Adipocyte (in vitro differentiated cells): ENCODE measurements at regions not wholly inside any gene's neighbourhood (a gene's known extent, or its start where the extent isn't known, plus 50 kb on each side); places are given as distances from the start of the nearest gene placed in this dataset.
"Not testable (repeated sequence)": the region's sequence is repeated elsewhere in the genome, so short reads cannot be mapped to it uniquely, and the experiment has no call there.

Source experiments
- DNase-seq: peaks from one replicate; pipeline ENCODE4 v3.0.0-alpha.2; 2015; ENCODE audit warnings: low read depth
- H3K27me3 ChIP-seq: replicated peaks from 2 replicates; pipeline ENCODE4 v1.7.0; 2013; ENCODE audit warnings: mild to moderate bottlenecking, low read length, moderate library complexity; ENCODE audit not compliant: control insufficient read depth, insufficient read depth
- H3K36me3 ChIP-seq: 2 replicates; pipeline ENCODE4 v1.7.0; 2013; ENCODE audit warnings: low read length, mild to moderate bottlenecking, moderate library complexity; ENCODE audit not compliant: control insufficient read depth, insufficient read depth, severe bottlenecking
- H3K4me1 ChIP-seq: 2 replicates; pipeline ENCODE4 v1.7.0; 2013; ENCODE audit warnings: mild to moderate bottlenecking, low read length, moderate library complexity; ENCODE audit not compliant: control insufficient read depth, insufficient read depth
- H3K4me3 ChIP-seq: 2 replicates; pipeline ENCODE4 v1.7.0; 2013; ENCODE audit warnings: mild to moderate bottlenecking, low read length, moderate library complexity
- H3K9ac ChIP-seq: 2 replicates; pipeline ENCODE4 v1.7.0; 2013; ENCODE audit warnings: mild to moderate bottlenecking, low read length, moderate library complexity
- H3K9me3 ChIP-seq: 2 replicates; pipeline ENCODE4 v1.7.0; 2013; ENCODE audit warnings: mild to moderate bottlenecking, low read length, moderate library complexity; ENCODE audit not compliant: control insufficient read depth

DNA sequence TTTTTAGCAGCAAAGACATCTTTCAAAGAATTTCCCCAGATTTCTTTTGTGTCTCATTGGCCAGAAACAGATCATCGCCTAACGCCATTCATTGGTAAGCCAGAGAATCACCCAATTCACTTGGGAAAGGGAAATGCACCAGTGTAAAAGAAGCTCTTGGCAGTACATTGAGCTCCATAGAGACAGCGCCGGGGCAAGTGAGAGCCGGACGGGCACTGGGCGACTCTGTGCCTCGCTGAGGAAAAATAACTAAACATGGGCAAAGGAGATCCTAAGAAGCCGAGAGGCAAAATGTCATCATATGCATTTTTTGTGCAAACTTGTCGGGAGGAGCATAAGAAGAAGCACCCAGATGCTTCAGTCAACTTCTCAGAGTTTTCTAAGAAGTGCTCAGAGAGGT is 630.6 kb upstream of the ZNF385D start:
- H3K9ac ChIP-seq, H3K9me3 ChIP-seq, DNase-seq, H3K36me3 ChIP-seq, H3K27me3 ChIP-seq, H3K4me1 ChIP-seq, H3K4me3 ChIP-seq: not testable (repeated sequence)

DNA sequence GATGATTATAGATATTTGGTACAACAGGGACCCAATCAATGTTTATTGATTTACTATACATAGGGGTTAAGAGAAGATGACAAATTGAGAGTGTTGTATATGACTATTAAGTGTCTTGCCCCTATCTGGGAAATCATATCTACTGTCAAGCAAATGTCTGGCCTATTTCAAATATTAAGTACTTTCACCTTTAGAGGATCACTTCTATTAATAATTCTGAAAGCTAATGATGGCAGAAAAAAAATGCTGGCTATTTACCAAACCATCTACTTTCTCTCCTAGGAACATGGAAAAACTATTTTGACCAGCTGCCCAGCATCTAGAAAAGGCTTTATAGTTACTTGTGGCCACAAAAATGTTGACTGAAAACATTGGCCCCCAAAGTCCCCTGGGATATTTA is 632.3 kb upstream of the ZNF385D start:
- no peaks in the 10 kb centered on the region for H3K36me3 ChIP-seq

DNA sequence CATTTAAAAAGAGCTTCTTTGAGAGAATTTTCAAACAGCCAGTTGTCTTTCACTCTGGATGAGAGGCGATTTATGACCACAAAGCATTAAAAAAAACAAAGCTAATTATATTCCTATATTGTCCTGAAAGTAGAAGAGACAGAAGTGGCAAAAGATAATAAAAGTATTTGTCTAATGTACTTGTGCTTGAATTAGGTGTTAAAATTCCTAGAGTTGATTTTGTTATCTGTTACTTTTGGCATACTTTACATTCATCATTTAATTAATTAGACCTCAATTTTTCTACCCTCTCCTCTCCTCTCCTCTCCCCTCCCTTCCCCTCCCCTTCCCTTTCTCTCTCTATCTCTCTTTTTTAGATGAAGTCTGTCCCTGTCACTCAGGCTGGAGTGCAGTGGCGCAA is 635.1 kb upstream of the ZNF385D start:
- no peak overlapping the region for H3K4me3 ChIP-seq
- no peaks in the 10 kb centered on the region for H3K27me3 ChIP-seq
- H3K4me1 ChIP-seq = no peaks in the 10 kb centered on the region
- H3K9me3 ChIP-seq = no peaks in the 10 kb centered on the region
- DNase-seq = no peak
- H3K36me3 ChIP-seq = no peaks in the 10 kb centered on the region
- H3K9ac ChIP-seq = no peak overlapping the region

More for the DNA sequence above, 632.3 kb upstream of the ZNF385D start:
- Histone ChIP-seq H3K4me1 (no peaks in the 10 kb centered on the region), H3K27me3 (peaks cover 9% of the 10 kb centered on the region), H3K9ac (no peak overlapping the region), H3K9me3 (no peaks in the 10 kb centered on the region), H3K4me3 (no peak overlapping the region)
- DNase-seq = no peak

DNA sequence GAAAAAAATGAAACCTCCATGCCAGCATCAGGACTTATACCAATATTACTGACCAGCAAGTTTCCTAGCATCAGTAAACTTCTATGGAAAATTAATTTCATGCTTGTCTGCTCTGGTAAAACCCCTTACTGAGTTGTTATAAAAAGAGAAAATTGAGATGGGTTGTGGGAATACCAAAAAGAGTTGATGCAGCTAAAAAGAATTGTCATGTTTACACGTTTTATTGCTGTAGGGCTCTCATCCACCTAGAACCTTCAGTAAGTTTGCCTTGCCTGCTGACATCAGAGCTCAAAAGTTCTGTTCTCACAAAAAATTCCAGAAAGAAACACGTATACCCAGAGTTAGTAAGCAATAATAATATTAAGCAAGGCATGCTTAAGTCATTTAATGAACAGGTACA is 641.3 kb upstream of the ZNF385D start:
- Histone ChIP-seq H3K27me3 (no peaks in the 10 kb centered on the region), H3K9me3 (no peaks in the 10 kb centered on the region), H3K4me3 (no peak overlapping the region), H3K4me1 (no peaks in the 10 kb centered on the region), H3K36me3 (no peaks in the 10 kb centered on the region), H3K9ac (no peak overlapping the region)
- DNase-seq = no peak

DNA sequence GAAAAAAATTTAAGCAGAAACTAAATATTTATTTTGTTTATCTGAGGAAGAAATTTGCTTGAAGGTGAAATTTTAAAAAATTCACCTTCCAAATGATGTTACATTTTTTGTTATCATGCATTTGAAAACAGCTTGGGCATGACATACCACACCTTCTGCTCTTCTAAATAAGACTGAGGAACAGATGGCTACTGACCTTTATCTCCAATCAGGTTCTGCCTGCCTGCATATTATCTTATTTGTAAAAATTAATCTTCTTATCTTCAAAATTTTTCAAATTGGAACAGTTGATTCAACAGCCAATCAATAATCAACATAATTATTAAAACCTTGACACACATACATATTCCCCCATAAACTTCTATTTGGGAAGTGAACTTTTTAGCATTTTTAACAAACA is 641.8 kb upstream of the ZNF385D start:
- Histone ChIP-seq H3K27me3 (no peaks in the 10 kb centered on the region), H3K9ac (no peak overlapping the region), H3K4me1 (no peaks in the 10 kb centered on the region), H3K4me3 (no peak overlapping the region), H3K9me3 (no peaks in the 10 kb centered on the region), H3K36me3 (no peaks in the 10 kb centered on the region)
- DNase-seq = no peak

DNA sequence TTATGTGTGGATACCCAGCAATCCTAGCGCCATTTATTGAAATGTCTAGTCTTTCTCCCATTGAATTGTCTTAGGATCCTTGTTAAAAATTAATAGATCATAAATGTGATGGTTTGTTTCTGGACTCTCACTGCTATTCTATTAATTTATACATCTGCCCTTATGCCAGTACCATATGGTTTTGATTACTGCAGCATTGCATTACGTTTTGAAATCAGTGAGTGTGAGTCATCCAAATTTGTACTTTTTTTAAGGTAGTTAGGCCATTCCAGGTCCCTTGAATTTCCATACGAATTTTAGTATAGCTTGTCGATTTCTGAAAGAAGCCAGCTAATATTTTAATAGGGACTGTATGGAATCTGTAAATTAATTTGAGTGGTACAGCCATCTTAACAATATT is 648.6 kb upstream of the ZNF385D start:
- Histone ChIP-seq H3K27me3 (no peaks in the 10 kb centered on the region), H3K4me1 (no peaks in the 10 kb centered on the region), H3K4me3 (no peak overlapping the region), H3K9ac (no peak overlapping the region), H3K9me3 (no peaks in the 10 kb centered on the region), H3K36me3 (no peaks in the 10 kb centered on the region)
- peak; percentile 43 for DNase-seq

DNA sequence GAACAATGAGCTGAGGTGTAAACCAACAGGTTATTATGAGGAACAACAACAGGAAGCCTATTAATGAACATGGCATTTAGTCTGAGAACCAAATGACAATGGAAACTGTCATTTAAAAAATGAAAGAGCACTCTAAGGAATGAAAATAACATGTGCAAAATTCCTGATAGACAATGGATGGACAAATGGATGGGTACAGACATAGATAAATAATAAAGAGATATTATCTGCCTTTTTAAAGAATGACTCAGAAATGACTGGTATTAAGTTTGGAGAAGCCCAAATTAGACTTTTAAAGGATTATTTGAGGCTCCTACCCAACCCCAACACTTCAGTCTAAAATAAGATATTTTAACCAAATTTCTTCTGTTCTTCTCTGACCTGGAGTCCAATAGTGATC is 650.5 kb upstream of the ZNF385D start:
- H3K4me1 ChIP-seq = no peaks in the 10 kb centered on the region
- H3K4me3 ChIP-seq = no peak overlapping the region
- no peak overlapping the region for H3K9ac ChIP-seq
- H3K36me3 ChIP-seq = no peaks in the 10 kb centered on the region
- no peak for DNase-seq
- H3K9me3 ChIP-seq = no peaks in the 10 kb centered on the region
- H3K27me3 ChIP-seq = no peaks in the 10 kb centered on the region

DNA sequence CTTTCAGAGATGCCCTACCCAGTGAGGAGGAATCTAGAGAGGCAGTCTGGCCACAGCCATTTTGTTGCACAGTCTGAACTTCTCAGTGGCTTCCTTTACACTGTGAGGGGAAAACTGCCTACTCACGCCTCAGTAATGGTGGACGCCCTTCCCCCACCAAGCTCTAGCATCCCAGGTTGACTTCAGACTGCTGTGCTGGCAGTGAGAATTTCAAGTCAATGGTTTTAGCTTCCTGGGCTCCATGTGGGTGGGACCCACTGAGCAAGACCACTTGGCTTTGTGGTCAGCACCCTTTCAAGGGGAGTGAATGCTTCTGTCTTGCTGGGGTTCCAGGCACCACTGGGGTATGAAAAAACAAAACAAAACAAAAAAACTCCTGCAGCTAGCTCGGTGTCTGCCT is 663.2 kb upstream of the ZNF385D start:
- H3K27me3 ChIP-seq = no peaks in the 10 kb centered on the region
- no peak overlapping the region for H3K4me3 ChIP-seq
- no peaks in the 10 kb centered on the region for H3K36me3 ChIP-seq
- H3K9ac ChIP-seq = no peak overlapping the region
- H3K4me1 ChIP-seq = no peaks in the 10 kb centered on the region
- H3K9me3 ChIP-seq = no peaks in the 10 kb centered on the region
- DNase-seq = no peak

DNA sequence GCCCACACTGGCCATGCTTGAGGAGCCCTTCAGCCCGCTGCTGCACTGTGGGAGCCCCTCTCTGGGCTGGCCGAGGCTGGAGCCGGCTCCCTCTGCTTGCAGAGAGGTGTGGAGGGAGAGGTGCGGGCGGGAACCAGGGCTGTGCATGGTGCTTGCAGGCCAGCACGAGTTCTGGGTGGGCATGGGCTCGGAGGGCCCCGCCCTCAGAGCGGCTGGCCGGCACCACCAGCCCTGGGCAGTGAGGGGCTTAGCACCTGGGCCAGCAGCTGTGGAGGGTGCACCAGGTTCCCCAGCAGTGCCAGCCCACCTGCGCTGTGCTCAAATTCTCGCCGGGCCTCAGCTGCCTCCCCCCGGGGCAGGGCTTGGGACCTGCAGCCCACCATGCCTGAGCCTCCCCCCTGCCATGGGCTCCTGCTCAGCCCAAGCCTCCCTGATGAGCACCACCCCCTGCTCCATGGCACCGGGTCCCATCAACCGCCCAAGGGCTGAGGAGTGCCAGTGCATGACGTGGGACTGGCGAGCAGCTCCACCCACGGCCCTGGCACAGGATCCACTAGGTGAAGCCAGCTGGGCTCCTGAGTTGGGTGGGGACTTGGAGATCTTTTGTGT is 665.9 kb upstream of the ZNF385D start:
- H3K4me1 ChIP-seq, H3K9me3 ChIP-seq, H3K9ac ChIP-seq, DNase-seq, H3K27me3 ChIP-seq, H3K4me3 ChIP-seq, H3K36me3 ChIP-seq: not testable (repeated sequence)

DNA sequence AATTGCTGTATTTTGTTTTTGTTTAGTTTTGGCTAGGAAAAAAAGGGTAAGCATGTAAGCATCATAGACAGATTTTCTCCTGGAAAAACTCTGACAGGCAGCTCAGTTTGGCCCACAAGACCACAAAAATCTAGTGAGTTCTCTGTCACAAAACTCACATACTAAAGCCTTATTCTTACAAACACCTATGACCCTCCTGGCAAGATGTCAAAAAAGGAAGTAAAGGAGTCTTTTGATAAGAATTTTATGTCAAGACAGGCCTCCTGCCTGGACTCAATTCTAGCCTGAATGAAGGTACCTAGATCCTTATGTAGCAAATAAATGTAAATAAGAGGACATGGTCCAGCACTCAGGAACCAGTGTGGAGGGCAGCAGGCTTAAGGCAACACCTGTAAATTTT is 668.3 kb upstream of the ZNF385D start:
- H3K4me1 ChIP-seq = no peaks in the 10 kb centered on the region
- no peak overlapping the region for H3K9ac ChIP-seq

DNA sequence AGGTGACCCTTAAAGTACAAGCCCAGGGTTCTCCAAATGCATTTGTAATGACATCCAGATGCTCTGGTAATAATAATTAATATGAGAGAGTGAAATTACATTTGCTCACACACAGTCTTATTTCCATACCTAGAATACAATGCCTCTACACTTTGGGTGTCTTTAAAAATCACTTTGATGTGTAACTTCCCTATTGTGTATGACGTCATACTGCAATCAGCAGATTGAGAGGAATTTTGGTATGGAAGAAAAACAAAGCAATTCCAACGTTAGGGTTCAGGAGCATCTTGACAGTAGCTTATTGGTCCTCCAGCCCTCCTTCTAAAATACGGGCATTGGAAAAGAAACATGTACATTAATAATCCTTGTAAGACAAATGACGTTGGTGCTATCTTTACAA is 670.6 kb upstream of the ZNF385D start:
- Histone ChIP-seq H3K36me3 (no peaks in the 10 kb centered on the region), H3K4me3 (no peak overlapping the region), H3K9ac (no peak overlapping the region), H3K27me3 (no peaks in the 10 kb centered on the region), H3K4me1 (no peaks in the 10 kb centered on the region), H3K9me3 (no peaks in the 10 kb centered on the region)
- DNase-seq = no peak

More for the DNA sequence above, 668.3 kb upstream of the ZNF385D start:
- H3K36me3 ChIP-seq = no peaks in the 10 kb centered on the region
- no peak for DNase-seq
- no peaks in the 10 kb centered on the region for H3K9me3 ChIP-seq
- no peak overlapping the region for H3K4me3 ChIP-seq
- H3K27me3 ChIP-seq = no peaks in the 10 kb centered on the region

DNA sequence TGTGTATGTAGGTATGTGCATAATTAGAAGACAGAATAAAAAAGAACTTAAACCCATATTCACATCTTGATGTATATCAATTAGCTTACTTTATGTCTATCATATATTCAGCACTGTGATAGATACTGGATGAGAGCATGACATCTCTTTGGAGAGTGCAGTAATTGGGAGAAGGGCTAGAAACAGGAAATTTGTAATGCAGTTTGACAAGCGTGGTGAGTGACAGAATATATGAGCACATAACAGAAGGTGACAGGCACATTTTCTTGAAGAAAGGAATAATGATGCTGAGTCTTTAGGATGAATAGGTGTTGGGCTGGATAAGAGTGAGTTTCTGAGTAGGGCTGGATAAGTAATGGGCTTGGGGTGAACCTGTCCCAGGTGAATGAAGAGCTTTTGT is 680.3 kb upstream of the ZNF385D start:
- H3K4me3 ChIP-seq = no peak overlapping the region
- no peak for DNase-seq
- H3K9ac ChIP-seq = no peak overlapping the region
- no peaks in the 10 kb centered on the region for H3K4me1 ChIP-seq
- no peaks in the 10 kb centered on the region for H3K27me3 ChIP-seq
- H3K9me3 ChIP-seq = peaks cover 3% of the 10 kb centered on the region
- no peaks in the 10 kb centered on the region for H3K36me3 ChIP-seq
